GM13976 (cell line): ENCODE measurements at regions not wholly inside any gene's neighbourhood (a gene's known extent, or its start where the extent isn't known, plus 50 kb on each side); places are given as distances from the start of the nearest gene placed in this dataset.
A peak's percentile ranks its signal among the peaks of the same experiment; 100 is the strongest.

Experiments
- DNase-seq: peaks from one replicate; pipeline ENCODE4 v3.0.0; 2012; ENCODE audit warnings: low spot score
- in situ Hi-C: fragments of 300-500 bp; cut with MboI; formaldehyde crosslinking; loops from one replicate; pipeline ENCODE4 v1.12.0; 2022; ENCODE audit warnings: low sequenced_read_pairs, mixed read lengths, inconsistent platforms; ENCODE audit not compliant: unreplicated experiment
- TF ChIP-seq, protein P1 (sequence below): IDR thresholded peaks from 2 replicates; pipeline ENCODE4 v1.5.1; 2012; ENCODE audit warnings: borderline replicate concordance, mild to moderate bottlenecking; ENCODE audit not compliant: insufficient read depth; ENCODE audit errors: extremely low read depth, missing control alignments, control extremely low read depth

DNA sequence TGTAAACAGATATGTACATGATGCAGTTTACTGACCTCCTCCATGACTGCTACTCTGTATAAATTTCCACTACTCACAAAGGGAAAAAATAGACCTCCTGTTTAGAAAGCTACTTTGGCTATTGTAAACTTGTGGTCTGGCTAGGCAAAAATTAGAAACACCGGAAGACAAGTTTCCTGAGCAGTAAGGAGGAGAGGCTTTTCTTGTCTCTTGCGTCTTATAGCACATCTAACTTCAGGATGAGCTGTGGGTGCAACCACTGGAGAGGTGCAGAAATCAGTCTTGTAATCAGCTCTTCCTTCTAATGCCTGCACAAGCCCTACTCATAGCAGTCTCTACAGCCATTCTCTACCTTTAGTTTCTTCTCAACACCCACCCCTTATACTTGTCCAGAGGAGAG, 296.5 kb upstream of the SLC35B3 start:
- in situ Hi-C loops = no loop called here
- TF ChIP-seq, protein P1, sequence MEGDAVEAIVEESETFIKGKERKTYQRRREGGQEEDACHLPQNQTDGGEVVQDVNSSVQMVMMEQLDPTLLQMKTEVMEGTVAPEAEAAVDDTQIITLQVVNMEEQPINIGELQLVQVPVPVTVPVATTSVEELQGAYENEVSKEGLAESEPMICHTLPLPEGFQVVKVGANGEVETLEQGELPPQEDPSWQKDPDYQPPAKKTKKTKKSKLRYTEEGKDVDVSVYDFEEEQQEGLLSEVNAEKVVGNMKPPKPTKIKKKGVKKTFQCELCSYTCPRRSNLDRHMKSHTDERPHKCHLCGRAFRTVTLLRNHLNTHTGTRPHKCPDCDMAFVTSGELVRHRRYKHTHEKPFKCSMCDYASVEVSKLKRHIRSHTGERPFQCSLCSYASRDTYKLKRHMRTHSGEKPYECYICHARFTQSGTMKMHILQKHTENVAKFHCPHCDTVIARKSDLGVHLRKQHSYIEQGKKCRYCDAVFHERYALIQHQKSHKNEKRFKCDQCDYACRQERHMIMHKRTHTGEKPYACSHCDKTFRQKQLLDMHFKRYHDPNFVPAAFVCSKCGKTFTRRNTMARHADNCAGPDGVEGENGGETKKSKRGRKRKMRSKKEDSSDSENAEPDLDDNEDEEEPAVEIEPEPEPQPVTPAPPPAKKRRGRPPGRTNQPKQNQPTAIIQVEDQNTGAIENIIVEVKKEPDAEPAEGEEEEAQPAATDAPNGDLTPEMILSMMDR = no peak
- DNase-seq = peak; percentile 14

DNA sequence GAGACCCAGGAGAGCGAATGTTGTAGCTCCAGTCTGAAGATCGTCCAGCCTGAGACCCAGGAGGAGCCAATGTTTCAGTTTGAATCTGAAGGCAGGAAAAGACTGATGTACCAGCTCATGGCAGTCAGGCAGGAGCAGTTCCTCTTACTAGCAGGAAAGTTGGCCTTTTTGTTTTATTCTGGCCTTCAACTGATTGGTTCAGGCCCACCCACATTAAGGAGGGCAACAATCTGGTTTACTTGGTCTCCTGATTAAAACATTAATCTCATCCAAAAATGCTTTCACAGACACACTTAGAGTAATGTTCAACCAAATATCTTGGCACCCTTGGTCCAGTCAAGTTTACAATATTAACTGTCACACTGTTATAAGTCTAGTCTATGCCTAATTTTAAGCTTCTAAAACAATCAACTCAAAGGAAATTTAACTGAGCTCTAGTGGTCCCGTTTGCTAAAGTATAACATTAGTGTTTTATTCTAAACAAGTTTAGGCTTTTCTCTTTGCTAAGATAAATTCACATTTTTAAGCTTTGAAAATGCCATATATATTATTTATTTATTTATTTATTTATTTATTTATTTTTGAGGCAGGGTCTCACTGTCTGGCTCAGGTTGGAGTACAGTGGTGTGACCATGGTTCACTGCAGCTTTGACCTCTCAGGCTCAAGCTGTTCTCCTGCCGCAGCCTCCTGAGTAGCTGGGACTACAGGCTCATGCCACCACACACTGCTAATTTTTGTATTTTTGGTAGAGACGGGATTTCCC, 275.5 kb upstream of the SLC35B3 start:
- TF ChIP-seq, protein P1 = no peak
- no peak for DNase-seq
- in situ Hi-C loops = no loop called here

DNA sequence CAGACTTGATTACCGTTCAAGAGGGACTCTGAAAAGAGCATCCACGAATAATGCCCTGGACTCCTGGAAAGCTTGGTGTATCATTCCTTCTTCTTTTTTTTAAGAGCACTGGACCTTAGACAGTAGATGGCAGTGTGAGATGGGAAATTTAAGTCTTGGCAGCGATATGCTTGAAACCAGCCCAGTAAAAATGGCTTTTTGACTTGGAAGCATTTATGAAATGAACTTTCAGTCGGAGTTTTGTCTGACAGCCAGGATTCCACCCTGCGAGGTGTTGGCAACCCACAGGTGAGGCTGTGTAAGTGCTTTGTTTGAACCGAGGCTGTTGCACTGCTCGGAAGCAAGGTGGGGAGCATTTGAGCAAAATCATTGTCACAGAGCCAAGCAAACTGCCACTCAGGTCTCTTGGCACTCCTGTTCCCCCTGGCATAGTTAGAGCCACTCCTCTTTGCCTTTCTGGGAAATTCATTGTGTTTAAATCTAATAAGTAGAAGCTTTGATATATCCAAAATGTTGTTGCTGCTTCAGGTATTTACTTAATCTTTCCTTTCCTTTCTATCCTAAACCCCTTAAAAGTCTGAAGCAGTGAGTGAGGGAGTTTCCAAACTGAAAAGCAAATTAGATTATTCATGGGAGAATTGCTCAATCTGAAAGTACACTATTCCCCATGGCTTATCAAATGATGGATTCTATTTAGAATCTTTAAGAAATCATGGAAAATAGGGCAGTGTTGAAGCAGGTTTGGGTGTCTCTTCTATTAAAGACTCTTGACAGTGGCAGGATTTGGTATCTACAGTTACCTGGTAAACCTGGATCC, 272.8 kb upstream of the SLC35B3 start:
- TF ChIP-seq, protein P1 = peak; percentile 35
- in situ Hi-C loops = no loop called here
- peak; percentile 18 for DNase-seq

DNA sequence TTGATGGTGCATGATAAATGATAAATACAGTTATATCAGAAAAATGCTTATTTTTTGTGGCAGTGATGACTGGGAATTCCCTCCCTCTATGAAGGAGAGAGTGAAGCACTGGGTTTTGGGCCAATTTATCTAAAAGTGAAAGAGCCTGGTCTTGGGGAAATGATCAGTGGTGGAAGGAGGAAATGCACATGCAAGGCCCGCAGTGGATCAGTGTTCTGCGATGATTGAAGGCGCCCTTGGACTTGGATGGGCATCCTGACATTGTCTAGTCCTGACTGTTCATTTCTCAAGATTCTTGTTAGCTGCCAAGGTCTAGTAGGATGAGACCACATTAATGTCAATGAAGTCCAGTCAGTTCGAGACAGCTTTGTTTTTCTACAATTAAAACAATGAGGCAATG, 272.0 kb upstream of the SLC35B3 start:
- in situ Hi-C loops = no loop called here
- no peak for DNase-seq
- TF ChIP-seq, protein P1 = no peak

DNA sequence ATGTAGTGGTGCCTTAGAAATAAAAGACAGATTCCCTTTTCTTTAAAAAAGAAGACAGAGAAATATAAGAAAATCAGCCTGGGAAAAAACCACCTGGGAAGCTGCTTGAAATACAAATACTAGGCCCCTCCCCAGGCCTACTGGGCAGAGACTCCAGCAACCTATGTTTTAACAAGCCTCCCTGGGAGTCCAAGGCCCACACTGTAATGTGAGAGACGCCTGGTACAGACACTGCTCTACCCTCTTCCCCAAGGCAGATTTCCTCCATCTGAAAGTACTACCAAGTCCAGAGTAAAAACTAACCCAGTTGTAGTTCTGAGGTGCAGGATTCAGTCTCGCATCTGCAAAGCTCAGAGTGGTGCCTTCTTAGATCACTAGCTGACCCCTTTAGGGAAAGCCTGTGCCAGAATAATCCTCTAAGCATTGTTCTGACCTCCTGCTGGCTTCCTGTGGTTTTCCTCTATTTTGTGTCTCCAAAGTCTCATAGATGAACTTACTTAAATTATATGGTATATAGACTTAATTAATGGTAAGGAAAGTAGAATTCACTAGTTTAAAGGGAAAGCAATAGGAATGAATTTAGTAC, 270.2 kb upstream of the SLC35B3 start:
- TF ChIP-seq, protein P1 = no peak
- DNase-seq = no peak
- in situ Hi-C loops = no loop called here

DNA sequence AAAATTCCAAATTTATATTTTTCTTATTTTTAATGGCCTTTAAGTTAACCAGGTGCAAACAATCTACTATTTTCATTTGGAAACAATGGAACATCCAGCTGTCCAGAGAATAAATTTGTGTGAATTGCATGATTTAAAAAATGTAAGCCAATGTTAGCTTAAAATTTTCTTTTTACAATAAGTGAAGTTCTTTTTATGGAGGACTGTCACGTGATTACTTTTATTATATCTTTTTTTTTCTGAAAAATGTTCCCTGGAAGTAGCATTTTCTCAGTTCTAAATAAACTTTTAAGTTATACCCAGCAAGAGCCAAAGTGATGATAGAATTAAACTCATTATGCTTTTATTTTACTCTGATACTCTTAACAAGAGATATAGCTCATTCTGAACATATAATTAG, 267.7 kb upstream of the SLC35B3 start:
- DNase-seq = no peak
- TF ChIP-seq, protein P1 = no peak
- in situ Hi-C loops = no loop called here
